GM23248 (cell line): ENCODE measurements at regions not wholly inside any gene's neighbourhood (a gene's known extent, or its start where the extent isn't known, plus 50 kb on each side); places are given as distances from the start of the nearest gene placed in this dataset.

Experiments used
- EZH2 ChIP-seq: fragments of 200-600 bp; sonication (generic); IDR thresholded peaks from 2 replicates; pipeline ENCODE4 v1.6.1; 2018; ENCODE audit warnings: antibody characterized with exemption, mild to moderate bottlenecking; ENCODE audit not compliant: insufficient read depth, poor library complexity, severe bottlenecking
- EZH2phosphoT487 ChIP-seq: fragments of 200-600 bp; sonication (generic); IDR thresholded peaks from 2 replicates; pipeline ENCODE4 v1.6.1; 2018; ENCODE audit warnings: antibody characterized with exemption, moderate library complexity, mild to moderate bottlenecking, low read depth; ENCODE audit not compliant: insufficient read depth

GRCh38 chr5:103624675-103625074 is 62.1 kb upstream of the NUDT12 start:
- no peak for TF ChIP-seq EZH2
- no peak for TF ChIP-seq EZH2phosphoT487
